ENCODE measurements at regions not wholly inside any gene's neighbourhood (a gene's known extent, or its start where the extent isn't known, plus 50 kb on each side); places are given as distances from the start of the nearest gene placed in this dataset.

GRCh38 chr18:60950634-60951033 is 382.6 kb upstream of the CDH20 start:
- TF ChIP-seq CTCF (IDR thresholded peaks at IDR 0.05), result no peak
- no peak for TF ChIP-seq POLR2A (IDR thresholded peaks at IDR 0.05)
